ENCODE measurements at regions not wholly inside any gene's neighbourhood (a gene's known extent, or its start where the extent isn't known, plus 50 kb on each side); places are given as distances from the start of the nearest gene placed in this dataset.
"Not testable (repeated sequence)": the region's sequence is repeated elsewhere in the genome, so short reads cannot be mapped to it uniquely, and the experiment has no call there.

- H3K4me1 ChIP-seq (ENCODE audit: control insufficient read depth in 2 of 2, insufficient read depth in 2 of 2, low read length in 1 of 2): no peaks in the 10 kb centered on the region
- 63 to 75% methylated on average over 3 of the region's 3 CpGs for WGBS, 2 donors
- no peaks in the 10 kb centered on the region for H3K9me3 ChIP-seq (ENCODE audit: control insufficient read depth in 2 of 2, insufficient read depth in 1 of 2, low read depth in 1 of 2, low read length in 1 of 2)
- H3K27me3 ChIP-seq (ENCODE audit: control insufficient read depth in 1 of 2, insufficient read depth in 2 of 2, low read length in 2 of 2): no peaks in the 10 kb centered on the region
- no peak overlapping the region for H3K4me3 ChIP-seq (ENCODE audit: low read depth in 1 of 2, low read length in 2 of 2)
- H3K36me3 ChIP-seq (ENCODE audit: control insufficient read depth in 2 of 2, insufficient read depth in 2 of 2, low read length in 1 of 2): no peaks in the 10 kb centered on the region
- H3K27ac ChIP-seq (ENCODE audit: low read depth in 2 of 2, low read length in 1 of 2): no peak overlapping the region
Observed at GRCh38 chr12:90808568-90808967, 146.4 kb downstream of the CCER1 start.

GRCh38 chr12:90802727-90803126 is 152.2 kb downstream of the CCER1 start:
- H3K4me1 ChIP-seq (ENCODE audit: control insufficient read depth in 2 of 2, insufficient read depth in 2 of 2, low read length in 1 of 2): no peaks in the 10 kb centered on the region
- no peak overlapping the region for H3K27ac ChIP-seq (ENCODE audit: low read depth in 2 of 2, low read length in 1 of 2)
- H3K4me3 ChIP-seq (ENCODE audit: low read depth in 1 of 2, low read length in 2 of 2): no peak overlapping the region
- no peaks in the 10 kb centered on the region for H3K36me3 ChIP-seq (ENCODE audit: control insufficient read depth in 2 of 2, insufficient read depth in 2 of 2, low read length in 1 of 2)
- 91 to 94% methylated on average over 6 of the region's 6 CpGs for WGBS, 2 donors
- H3K9me3 ChIP-seq (ENCODE audit: control insufficient read depth in 2 of 2, insufficient read depth in 1 of 2, low read depth in 1 of 2, low read length in 1 of 2): no peaks in the 10 kb centered on the region
- no peaks in the 10 kb centered on the region for H3K27me3 ChIP-seq (ENCODE audit: control insufficient read depth in 1 of 2, insufficient read depth in 2 of 2, low read length in 2 of 2)

GRCh38 chr12:90801776-90802175 is 153.2 kb downstream of the CCER1 start:
- H3K9me3 ChIP-seq (ENCODE audit: control insufficient read depth in 2 of 2, insufficient read depth in 1 of 2, low read depth in 1 of 2, low read length in 1 of 2): no peaks in the 10 kb centered on the region
- H3K4me1 ChIP-seq (ENCODE audit: control insufficient read depth in 2 of 2, insufficient read depth in 2 of 2, low read length in 1 of 2): no peaks in the 10 kb centered on the region
- H3K36me3 ChIP-seq (ENCODE audit: control insufficient read depth in 2 of 2, insufficient read depth in 2 of 2, low read length in 1 of 2): no peaks in the 10 kb centered on the region
- H3K27ac ChIP-seq (ENCODE audit: low read depth in 2 of 2, low read length in 1 of 2): no peak overlapping the region
- H3K4me3 ChIP-seq (ENCODE audit: low read depth in 1 of 2, low read length in 2 of 2): no peak overlapping the region
- no peaks in the 10 kb centered on the region for H3K27me3 ChIP-seq (ENCODE audit: control insufficient read depth in 1 of 2, insufficient read depth in 2 of 2, low read length in 2 of 2)
- WGBS, 2 donors: 76 to 80% methylated on average over 4 of the region's 4 CpGs

GRCh38 chr12:90794212-90794611 is 160.8 kb downstream of the CCER1 start:
- no peaks in the 10 kb centered on the region for H3K27me3 ChIP-seq (ENCODE audit: control insufficient read depth in 1 of 2, insufficient read depth in 2 of 2, low read length in 2 of 2)
- no peak overlapping the region for H3K4me3 ChIP-seq (ENCODE audit: low read depth in 1 of 2, low read length in 2 of 2)
- H3K27ac ChIP-seq (ENCODE audit: low read depth in 2 of 2, low read length in 1 of 2): no peak overlapping the region
- H3K4me1 ChIP-seq (ENCODE audit: control insufficient read depth in 2 of 2, insufficient read depth in 2 of 2, low read length in 1 of 2): no peaks in the 10 kb centered on the region
- H3K9me3 ChIP-seq (ENCODE audit: control insufficient read depth in 2 of 2, insufficient read depth in 1 of 2, low read depth in 1 of 2, low read length in 1 of 2): no peaks in the 10 kb centered on the region
- H3K36me3 ChIP-seq (ENCODE audit: control insufficient read depth in 2 of 2, insufficient read depth in 2 of 2, low read length in 1 of 2): no peaks in the 10 kb centered on the region
- 59 to 84% methylated on average over 2 of the region's 2 CpGs for WGBS, 2 donors

GRCh38 chr12:90792718-90793117 is 162.3 kb downstream of the CCER1 start:
- not testable (repeated sequence) for H3K4me3 ChIP-seq (ENCODE audit: low read depth in 1 of 2, low read length in 2 of 2); H3K27me3 ChIP-seq (ENCODE audit: control insufficient read depth in 1 of 2, insufficient read depth in 2 of 2, low read length in 2 of 2); H3K4me1 ChIP-seq (ENCODE audit: control insufficient read depth in 2 of 2, insufficient read depth in 2 of 2, low read length in 1 of 2); H3K27ac ChIP-seq (ENCODE audit: low read depth in 2 of 2, low read length in 1 of 2); H3K9me3 ChIP-seq (ENCODE audit: control insufficient read depth in 2 of 2, insufficient read depth in 1 of 2, low read depth in 1 of 2, low read length in 1 of 2); H3K36me3 ChIP-seq (ENCODE audit: control insufficient read depth in 2 of 2, insufficient read depth in 2 of 2, low read length in 1 of 2)
- WGBS, 2 donors: 81 to 95% methylated on average over 1 of the region's 1 CpG

- H3K4me3 ChIP-seq (ENCODE audit: low read depth in 1 of 2, low read length in 2 of 2): no peak overlapping the region
Observed at GRCh38 chr12:90791445-90791844, 163.5 kb downstream of the CCER1 start.

GRCh38 chr12:90790747-90791146 is 164.2 kb downstream of the CCER1 start:
- H3K4me3 ChIP-seq (ENCODE audit: low read depth in 1 of 2, low read length in 2 of 2): no peak overlapping the region
- no peaks in the 10 kb centered on the region for H3K9me3 ChIP-seq (ENCODE audit: control insufficient read depth in 2 of 2, insufficient read depth in 1 of 2, low read depth in 1 of 2, low read length in 1 of 2)
- no peaks in the 10 kb centered on the region for H3K4me1 ChIP-seq (ENCODE audit: control insufficient read depth in 2 of 2, insufficient read depth in 2 of 2, low read length in 1 of 2)
- no peak overlapping the region for H3K27ac ChIP-seq (ENCODE audit: low read depth in 2 of 2, low read length in 1 of 2)
- 76 to 78% methylated on average over 4 of the region's 4 CpGs for WGBS, 2 donors
- no peaks in the 10 kb centered on the region for H3K36me3 ChIP-seq (ENCODE audit: control insufficient read depth in 2 of 2, insufficient read depth in 2 of 2, low read length in 1 of 2)
- H3K27me3 ChIP-seq (ENCODE audit: control insufficient read depth in 1 of 2, insufficient read depth in 2 of 2, low read length in 2 of 2): no peaks in the 10 kb centered on the region

More at GRCh38 chr12:90791445-90791844, 163.5 kb downstream of the CCER1 start:
- H3K36me3 ChIP-seq (ENCODE audit: control insufficient read depth in 2 of 2, insufficient read depth in 2 of 2, low read length in 1 of 2): no peaks in the 10 kb centered on the region
- H3K27ac ChIP-seq (ENCODE audit: low read depth in 2 of 2, low read length in 1 of 2): no peak overlapping the region
- H3K9me3 ChIP-seq (ENCODE audit: control insufficient read depth in 2 of 2, insufficient read depth in 1 of 2, low read depth in 1 of 2, low read length in 1 of 2): no peaks in the 10 kb centered on the region
- H3K27me3 ChIP-seq (ENCODE audit: control insufficient read depth in 1 of 2, insufficient read depth in 2 of 2, low read length in 2 of 2): no peaks in the 10 kb centered on the region
- WGBS, 2 donors: 87 to 88% methylated on average over 3 of the region's 3 CpGs
- H3K4me1 ChIP-seq (ENCODE audit: control insufficient read depth in 2 of 2, insufficient read depth in 2 of 2, low read length in 1 of 2): no peaks in the 10 kb centered on the region

- WGBS, 2 donors: 74 to 76% methylated on average over 1 of the region's 1 CpG
- H3K4me1 ChIP-seq (ENCODE audit: control insufficient read depth in 2 of 2, insufficient read depth in 2 of 2, low read length in 1 of 2): no peaks in the 10 kb centered on the region
- H3K9me3 ChIP-seq (ENCODE audit: control insufficient read depth in 2 of 2, insufficient read depth in 1 of 2, low read depth in 1 of 2, low read length in 1 of 2): no peaks in the 10 kb centered on the region
- no peak overlapping the region for H3K4me3 ChIP-seq (ENCODE audit: low read depth in 1 of 2, low read length in 2 of 2)
- H3K27me3 ChIP-seq (ENCODE audit: control insufficient read depth in 1 of 2, insufficient read depth in 2 of 2, low read length in 2 of 2): no peaks in the 10 kb centered on the region
- no peaks in the 10 kb centered on the region for H3K36me3 ChIP-seq (ENCODE audit: control insufficient read depth in 2 of 2, insufficient read depth in 2 of 2, low read length in 1 of 2)
- no peak overlapping the region for H3K27ac ChIP-seq (ENCODE audit: low read depth in 2 of 2, low read length in 1 of 2)
Observed at GRCh38 chr12:90773491-90773890, 181.5 kb downstream of the CCER1 start.

- H3K27ac ChIP-seq (ENCODE audit: low read depth in 2 of 2, low read length in 1 of 2): no peak overlapping the region
Observed at GRCh38 chr12:90770861-90771260, 184.1 kb downstream of the CCER1 start.

GRCh38 chr12:90757957-90758356 is 197.0 kb downstream of the CCER1 start:
- H3K27me3 ChIP-seq (ENCODE audit: control insufficient read depth in 1 of 2, insufficient read depth in 2 of 2, low read length in 2 of 2): no peaks in the 10 kb centered on the region
- WGBS, 2 donors: 73 to 85% methylated on average over 1 of the region's 1 CpG
- H3K27ac ChIP-seq (ENCODE audit: low read depth in 2 of 2, low read length in 1 of 2): no peak overlapping the region
- H3K4me3 ChIP-seq (ENCODE audit: low read depth in 1 of 2, low read length in 2 of 2): no peak overlapping the region
- no peaks in the 10 kb centered on the region for H3K4me1 ChIP-seq (ENCODE audit: control insufficient read depth in 2 of 2, insufficient read depth in 2 of 2, low read length in 1 of 2)
- H3K36me3 ChIP-seq (ENCODE audit: control insufficient read depth in 2 of 2, insufficient read depth in 2 of 2, low read length in 1 of 2): no peaks in the 10 kb centered on the region
- no peaks in the 10 kb centered on the region for H3K9me3 ChIP-seq (ENCODE audit: control insufficient read depth in 2 of 2, insufficient read depth in 1 of 2, low read depth in 1 of 2, low read length in 1 of 2)

More at GRCh38 chr12:90770861-90771260, 184.1 kb downstream of the CCER1 start:
- Histone ChIP-seq H3K36me3 (ENCODE audit: control insufficient read depth in 2 of 2, insufficient read depth in 2 of 2, low read length in 1 of 2) (no peaks in the 10 kb centered on the region), H3K9me3 (ENCODE audit: control insufficient read depth in 2 of 2, insufficient read depth in 1 of 2, low read depth in 1 of 2, low read length in 1 of 2) (no peaks in the 10 kb centered on the region), H3K27me3 (ENCODE audit: control insufficient read depth in 1 of 2, insufficient read depth in 2 of 2, low read length in 2 of 2) (no peaks in the 10 kb centered on the region), H3K4me1 (ENCODE audit: control insufficient read depth in 2 of 2, insufficient read depth in 2 of 2, low read length in 1 of 2) (no peaks in the 10 kb centered on the region), H3K4me3 (ENCODE audit: low read depth in 1 of 2, low read length in 2 of 2) (no peak overlapping the region)
- WGBS, 2 donors: 44 to 63% methylated on average over 1 of the region's 1 CpG
